ENCODE measurements at regions not wholly inside any gene's neighbourhood (a gene's known extent, or its start where the extent isn't known, plus 50 kb on each side); places are given as distances from the start of the nearest gene placed in this dataset.
A peak's percentile ranks its signal among the peaks of the same experiment; 100 is the strongest.

GRCh38 chr12:116650585-116651087, 87.2 kb downstream of the SPRING1 start:
- no peak for DNase-seq

DNA sequence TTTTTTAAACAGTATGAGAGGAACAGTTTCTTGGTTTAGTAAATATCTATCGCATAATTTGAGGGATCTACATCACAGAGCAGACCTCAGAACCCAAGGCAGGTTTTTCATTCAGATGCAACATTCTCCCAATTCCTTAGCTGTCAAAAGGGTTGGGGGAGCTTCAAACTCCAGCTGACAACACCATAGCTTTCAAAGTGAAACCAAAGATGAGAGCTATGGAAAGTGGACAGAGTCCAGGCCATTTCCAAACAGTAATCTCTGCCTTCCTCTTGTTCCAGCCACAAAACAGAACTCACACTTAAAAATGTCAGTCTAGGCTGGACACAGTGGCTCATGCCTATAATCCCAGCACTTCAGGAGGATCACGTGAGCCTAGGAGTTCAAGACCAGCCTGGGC, 87.8 kb downstream of the SPRING1 start:
- no peak for DNase-seq

- DNase-seq, result peak in 1 of 2 donors; percentile 45
Observed at GRCh38 chr12:116647813-116648212, 88.6 kb downstream of the MAP1LC3B2 start.

DNA sequence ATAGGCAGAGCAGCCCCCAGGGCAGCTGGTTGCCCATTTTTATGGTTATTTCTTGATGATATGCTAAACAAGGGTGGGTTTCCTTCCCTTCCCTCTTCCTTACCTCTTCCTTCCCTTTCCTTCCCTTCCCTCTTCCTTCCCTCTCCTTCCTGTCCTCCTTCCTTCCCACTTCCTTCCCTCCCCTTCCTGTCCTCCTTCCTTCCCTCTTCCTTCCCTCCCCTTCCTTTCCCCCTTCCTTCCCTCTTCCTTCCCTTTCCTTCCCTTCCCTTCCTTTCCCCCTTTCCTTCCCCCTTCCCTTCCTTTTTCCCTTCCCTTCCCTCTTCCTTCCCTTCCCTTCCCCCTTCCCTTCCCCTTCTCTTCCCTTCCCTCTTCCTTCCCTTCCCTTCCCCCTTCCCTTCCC, 87.7 kb downstream of the MAP1LC3B2 start:
- no peak for DNase-seq

DNA sequence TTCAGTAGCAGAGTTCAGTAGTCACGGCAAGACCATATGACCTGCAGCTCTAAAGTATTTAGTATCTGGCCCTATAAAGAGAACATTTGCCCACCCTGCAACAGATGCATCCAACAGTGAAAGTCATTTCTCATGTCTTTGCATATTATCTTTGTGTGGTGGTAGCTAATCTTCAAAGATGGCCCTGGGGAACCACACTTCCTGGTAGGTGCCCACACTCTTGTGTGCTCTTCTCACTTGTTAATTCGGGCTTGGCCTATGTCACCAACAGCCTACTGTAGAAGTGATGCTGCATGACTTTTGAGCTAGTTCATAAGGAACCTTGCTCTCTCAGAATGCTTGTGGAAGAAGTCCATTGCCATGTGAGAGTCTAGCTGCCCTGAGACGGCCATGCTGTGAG, 85.6 kb downstream of the MAP1LC3B2 start:
- no peak for DNase-seq

DNA sequence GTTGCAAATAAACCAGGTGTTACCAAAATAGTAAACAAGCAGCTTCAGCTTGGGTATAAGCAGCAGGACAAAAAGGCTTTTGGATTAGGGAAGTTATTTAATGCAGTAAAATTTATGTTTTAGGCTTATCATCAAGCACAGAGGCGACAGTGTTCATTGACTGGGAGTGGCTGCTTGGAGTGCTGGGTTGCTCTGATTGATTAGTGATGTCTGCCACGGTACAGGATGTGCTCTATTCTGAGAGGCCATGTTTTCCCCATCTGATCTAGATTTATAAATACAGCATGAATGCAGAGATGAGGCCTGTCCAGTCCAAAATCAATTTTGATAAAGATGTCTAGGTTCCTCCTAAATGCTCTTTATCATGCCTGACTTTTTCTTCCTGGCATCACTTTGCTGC, 83.5 kb downstream of the MAP1LC3B2 start:
- DNase-seq, result peak in 1 of 2 donors; percentile 11

GRCh38 chr12:116642106-116642505, 82.9 kb downstream of the MAP1LC3B2 start:
- no peak for DNase-seq

DNA sequence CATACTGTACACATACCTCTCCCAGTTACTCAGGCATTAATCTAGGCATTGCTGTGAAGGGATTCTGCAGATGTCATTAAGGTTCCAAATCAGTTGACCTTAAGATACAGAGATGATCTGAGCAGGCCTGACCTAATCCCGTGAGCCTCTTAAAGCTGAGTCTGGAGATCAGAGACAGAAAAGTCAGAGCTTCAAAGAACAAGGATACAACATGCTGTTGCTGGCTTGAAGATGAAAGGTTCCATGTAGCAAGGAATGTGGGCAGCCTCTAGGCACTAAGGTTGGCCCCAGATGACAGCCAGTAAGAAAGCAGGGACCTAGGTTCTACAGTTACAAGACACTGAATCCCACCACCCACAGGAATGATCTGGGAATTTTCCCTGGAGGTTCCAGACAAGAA, 81.1 kb downstream of the MAP1LC3B2 start:
- DNase-seq, result no peak

DNA sequence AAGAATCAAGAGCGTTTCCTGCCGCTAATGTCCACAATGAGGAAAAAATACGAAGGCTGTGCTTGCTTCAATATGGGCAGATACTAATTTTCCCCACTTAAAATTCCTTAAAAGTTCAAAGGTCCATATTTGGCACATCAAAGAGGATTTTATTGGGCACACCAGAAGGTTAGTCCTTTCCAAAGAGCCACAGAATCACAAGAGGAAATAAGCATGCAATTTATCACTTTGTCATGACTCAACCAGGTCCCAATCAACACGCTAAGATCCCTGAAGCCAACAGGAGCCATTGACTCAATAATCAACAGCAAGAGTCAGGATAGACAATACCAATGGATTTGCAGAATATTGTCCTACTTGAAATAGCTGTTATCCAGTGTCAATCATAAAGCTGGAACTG, 80.6 kb downstream of the MAP1LC3B2 start:
- DNase-seq, result no peak

DNA sequence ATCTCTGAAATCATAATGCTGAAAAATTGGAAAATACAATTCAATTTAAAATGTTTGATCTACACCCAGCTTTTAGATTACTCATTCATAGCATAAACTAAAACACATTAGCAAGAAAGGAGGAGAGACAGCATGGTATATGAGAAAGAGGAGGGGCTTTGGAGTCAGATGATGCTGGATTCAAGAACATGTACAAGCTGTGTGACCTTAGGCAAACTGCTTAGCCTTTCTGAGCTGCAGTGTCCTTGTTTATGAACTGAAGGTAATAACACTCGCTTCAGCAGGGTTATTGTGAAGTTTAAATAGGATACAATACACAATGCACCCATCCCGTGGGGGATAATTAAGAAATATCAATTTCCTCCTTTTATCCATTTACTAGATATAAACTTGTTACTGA, 79.2 kb downstream of the MAP1LC3B2 start:
- DNase-seq, result no peak

DNA sequence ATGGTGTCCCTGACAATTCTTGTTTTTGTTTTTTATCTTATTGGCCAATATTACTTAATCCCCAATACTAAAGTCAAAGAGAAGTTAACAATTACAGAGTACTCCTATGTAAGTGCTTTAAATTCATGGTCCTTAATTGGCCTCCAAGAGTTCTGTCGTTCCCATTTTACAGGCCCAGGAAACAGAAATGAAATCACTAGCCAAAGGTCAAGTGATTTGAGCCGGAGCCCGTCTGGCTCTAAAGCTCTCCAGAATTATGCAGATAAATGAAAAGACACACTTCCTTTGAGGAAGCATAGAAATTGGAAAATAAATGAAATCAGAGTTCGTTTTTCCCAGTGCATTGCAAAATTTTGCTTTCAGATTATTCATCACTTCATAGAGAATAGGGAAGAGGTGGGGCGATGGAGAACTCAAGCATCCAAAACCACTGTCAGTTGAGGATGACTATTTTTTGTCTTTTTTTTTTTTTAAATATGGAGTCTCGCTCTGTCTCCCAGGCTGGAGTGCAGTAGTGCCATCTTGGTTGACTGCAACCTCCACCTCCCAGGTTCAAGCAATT, 78.5 kb downstream of the MAP1LC3B2 start:
- no peak for DNase-seq

GRCh38 chr12:116636608-116637519, 77.7 kb downstream of the MAP1LC3B2 start:
- no peak for DNase-seq

GRCh38 chr12:116635487-116635886, 76.3 kb downstream of the MAP1LC3B2 start:
- peak in 1 of 2 donors; percentile 84 for DNase-seq

DNA sequence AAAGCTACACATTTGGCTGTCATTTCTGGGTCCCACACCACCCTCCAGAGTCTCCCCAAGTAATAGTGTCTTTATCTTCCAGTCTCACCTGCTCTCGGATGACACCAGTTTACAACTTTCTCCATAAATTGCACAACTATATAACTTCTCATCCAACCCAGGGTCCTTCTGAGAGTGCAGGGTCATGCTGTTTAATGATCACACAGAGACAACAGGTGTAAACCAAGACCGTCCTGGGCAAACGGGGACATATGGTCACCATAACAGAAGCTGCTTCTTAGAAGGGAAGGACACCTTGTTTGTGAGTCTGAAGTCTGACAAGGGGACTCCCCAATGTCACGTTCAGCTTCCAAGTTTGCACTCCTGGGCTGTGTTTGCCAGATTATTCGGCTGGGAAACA, 74.3 kb downstream of the MAP1LC3B2 start:
- DNase-seq, result no peak

GRCh38 chr12:116631619-116632018, 72.4 kb downstream of the MAP1LC3B2 start:
- DNase-seq, result no peak

- no peak for DNase-seq
Observed at GRCh38 chr12:116630762-116631161, 71.6 kb downstream of the MAP1LC3B2 start.

- DNase-seq, result no peak
Observed at GRCh38 chr12:116629480-116629879, 70.3 kb downstream of the MAP1LC3B2 start.

- DNase-seq, result no peak
Observed at GRCh38 chr12:116628989-116629388, 69.8 kb downstream of the MAP1LC3B2 start.

DNA sequence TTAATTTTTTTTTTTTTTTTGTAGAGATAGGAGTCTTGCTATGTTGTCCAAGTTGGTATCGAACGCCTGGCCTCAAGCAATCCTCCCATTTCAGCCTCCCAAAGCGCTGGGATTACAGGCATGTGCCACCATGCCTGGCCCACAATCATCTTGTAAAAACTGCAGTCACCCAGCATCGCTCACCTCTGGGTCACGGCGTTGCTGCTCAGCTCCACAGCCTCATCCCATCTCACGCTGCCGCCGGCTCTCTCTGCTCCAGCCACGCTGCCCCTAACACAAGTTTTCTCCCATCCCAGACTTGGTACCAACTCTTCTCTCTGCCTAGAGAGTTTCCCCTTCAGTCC, 69.2 kb downstream of the MAP1LC3B2 start:
- DNase-seq, result no peak
